ENCODE measurements at regions not wholly inside any gene's neighbourhood (a gene's known extent, or its start where the extent isn't known, plus 50 kb on each side); places are given as distances from the start of the nearest gene placed in this dataset.
A peak's percentile ranks its signal among the peaks of the same experiment; 100 is the strongest.

DNA sequence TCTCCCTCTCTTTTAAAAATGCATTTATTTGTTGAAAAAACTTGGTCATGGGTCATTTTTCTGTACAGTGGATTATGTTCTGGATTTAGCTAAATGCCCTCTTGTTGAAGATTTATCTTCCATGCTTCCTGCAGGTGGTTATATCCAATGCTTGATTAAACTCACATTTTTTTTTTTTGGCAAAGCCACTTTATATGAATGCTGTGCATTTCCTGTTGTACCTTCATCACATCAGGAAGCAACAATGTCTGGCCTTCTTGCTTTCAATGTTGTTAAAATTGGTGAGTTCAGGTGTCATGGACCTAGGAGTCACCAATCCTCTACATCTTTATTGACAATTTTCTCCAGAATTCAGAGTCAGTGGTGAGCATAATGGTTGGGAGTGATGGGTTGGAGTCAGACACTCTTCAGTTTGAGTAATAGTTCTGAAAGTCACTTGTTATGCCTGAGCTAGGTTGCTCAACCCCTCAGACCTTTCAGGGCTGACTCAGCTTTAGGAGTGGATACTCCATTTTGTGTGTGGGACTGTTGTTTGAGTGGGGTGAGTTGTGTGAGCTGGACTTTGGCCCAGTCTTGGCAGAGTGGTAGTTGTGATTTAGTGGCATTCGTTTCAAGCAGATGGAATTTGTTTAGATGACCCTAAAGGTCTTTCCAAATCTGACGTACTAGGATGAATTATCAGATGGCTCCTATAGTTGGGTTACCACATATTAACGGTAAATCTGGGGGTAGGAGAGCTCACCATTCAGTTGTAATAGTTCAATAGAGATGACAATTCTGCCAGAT lies 213.5 kb upstream of the ZNF32 start:
- TF ChIP-seq, protein P1, sequence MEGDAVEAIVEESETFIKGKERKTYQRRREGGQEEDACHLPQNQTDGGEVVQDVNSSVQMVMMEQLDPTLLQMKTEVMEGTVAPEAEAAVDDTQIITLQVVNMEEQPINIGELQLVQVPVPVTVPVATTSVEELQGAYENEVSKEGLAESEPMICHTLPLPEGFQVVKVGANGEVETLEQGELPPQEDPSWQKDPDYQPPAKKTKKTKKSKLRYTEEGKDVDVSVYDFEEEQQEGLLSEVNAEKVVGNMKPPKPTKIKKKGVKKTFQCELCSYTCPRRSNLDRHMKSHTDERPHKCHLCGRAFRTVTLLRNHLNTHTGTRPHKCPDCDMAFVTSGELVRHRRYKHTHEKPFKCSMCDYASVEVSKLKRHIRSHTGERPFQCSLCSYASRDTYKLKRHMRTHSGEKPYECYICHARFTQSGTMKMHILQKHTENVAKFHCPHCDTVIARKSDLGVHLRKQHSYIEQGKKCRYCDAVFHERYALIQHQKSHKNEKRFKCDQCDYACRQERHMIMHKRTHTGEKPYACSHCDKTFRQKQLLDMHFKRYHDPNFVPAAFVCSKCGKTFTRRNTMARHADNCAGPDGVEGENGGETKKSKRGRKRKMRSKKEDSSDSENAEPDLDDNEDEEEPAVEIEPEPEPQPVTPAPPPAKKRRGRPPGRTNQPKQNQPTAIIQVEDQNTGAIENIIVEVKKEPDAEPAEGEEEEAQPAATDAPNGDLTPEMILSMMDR (IDR thresholded peaks at IDR 0.05; ENCODE audit: low read depth, low read length): no peak
- H3K4me3 ChIP-seq (replicated peaks in 1 of 2; ENCODE audit: low read depth in 2 of 2, low read length in 2 of 2): no peak overlapping the region
- DNase-seq (ENCODE audit: low read depth in 2 of 2): peak; percentile 89 to 97

DNA sequence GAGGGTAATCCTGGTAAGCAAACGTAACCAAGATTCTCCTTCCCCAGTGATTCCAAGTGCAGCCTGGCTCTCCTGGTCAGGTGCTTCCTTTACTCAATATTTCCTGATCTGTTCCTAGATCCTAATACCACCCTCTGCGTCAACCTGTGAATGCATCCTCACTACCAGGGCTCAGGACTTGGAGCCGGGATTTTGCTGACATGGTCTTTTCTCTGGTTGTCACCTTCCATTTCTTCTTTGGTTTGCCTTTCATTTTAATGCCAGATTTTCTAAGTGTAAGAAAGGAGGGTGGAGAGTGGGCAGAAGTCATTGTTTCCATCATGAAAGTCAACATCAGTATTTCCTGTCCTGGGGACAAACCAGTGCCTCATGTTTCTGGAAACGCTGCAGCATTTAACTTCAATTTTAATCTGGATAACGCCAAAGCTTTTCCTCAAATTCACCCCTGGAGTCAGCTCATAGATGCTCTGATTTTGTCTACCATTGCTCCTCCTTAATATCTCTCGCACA lies 210.4 kb upstream of the ZNF32 start:
- no peak for DNase-seq (ENCODE audit: low read depth in 2 of 2)
- H3K4me3 ChIP-seq (replicated peaks in 1 of 2; ENCODE audit: low read depth in 2 of 2, low read length in 2 of 2): no peak overlapping the region
- TF ChIP-seq, protein P1 (IDR thresholded peaks at IDR 0.05; ENCODE audit: low read depth, low read length): no peak

DNA sequence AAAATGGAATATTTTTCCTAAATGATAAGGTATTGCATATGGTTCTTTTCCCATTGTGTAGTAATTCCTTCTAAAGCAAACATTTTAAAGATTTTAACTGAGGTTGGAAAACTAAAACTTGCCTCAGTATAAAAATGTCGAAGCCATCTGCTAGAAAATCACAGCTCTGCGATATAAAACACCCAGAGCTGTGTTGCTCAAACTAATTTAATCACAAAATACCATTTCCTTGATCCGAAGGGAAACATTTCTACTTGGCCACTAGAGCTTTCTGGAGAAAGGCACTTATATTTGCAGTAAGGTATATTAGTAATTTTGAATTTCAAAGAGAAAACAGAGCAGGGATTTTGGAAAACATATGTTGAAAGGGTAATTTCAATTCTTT lies 209.2 kb upstream of the ZNF32 start:
- TF ChIP-seq, protein P1 (IDR thresholded peaks at IDR 0.05; ENCODE audit: low read depth, low read length): no peak
- H3K4me3 ChIP-seq (replicated peaks in 1 of 2; ENCODE audit: low read depth in 2 of 2, low read length in 2 of 2): no peak overlapping the region
- no peak for DNase-seq (ENCODE audit: low read depth in 2 of 2)

DNA sequence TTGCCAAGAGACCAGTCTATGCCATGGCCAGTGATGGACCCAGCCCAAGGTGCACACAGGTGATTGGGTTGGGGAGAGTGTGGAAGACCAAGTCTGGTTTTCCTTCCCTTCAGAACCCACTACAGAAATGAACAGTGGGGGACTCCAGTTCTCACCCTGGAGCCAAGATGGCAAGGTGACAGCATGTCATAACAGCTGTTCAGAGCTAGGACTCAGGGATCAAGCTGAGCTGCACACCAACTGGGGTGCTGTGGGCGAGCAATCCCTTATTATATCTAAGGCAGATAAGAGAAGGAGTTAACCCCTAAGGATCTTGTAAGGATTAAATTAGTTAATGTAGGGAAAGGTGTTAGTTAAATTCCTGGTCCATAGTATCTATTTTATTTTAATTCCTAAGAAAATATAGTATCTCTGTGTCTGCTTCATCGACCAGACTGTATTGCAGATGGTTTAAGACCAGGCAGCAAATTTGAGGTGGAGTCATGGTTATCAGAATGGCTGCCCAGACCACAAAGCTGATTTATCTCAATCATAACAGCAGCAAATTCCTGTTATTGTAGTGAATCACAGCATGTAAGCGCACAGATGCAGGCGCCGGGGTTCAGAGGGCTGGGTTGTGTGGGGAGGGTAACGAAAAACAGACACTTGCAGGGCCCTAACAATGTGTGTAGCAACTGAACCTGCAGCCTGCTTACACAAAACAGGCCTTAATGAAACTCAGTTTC lies 208.7 kb upstream of the ZNF32 start:
- TF ChIP-seq, protein P1 (IDR thresholded peaks at IDR 0.05; ENCODE audit: low read depth, low read length): no peak
- no peak overlapping the region for H3K4me3 ChIP-seq (replicated peaks in 1 of 2; ENCODE audit: low read depth in 2 of 2, low read length in 2 of 2)
- peak; percentile 85 to 90 for DNase-seq (ENCODE audit: low read depth in 2 of 2)

DNA sequence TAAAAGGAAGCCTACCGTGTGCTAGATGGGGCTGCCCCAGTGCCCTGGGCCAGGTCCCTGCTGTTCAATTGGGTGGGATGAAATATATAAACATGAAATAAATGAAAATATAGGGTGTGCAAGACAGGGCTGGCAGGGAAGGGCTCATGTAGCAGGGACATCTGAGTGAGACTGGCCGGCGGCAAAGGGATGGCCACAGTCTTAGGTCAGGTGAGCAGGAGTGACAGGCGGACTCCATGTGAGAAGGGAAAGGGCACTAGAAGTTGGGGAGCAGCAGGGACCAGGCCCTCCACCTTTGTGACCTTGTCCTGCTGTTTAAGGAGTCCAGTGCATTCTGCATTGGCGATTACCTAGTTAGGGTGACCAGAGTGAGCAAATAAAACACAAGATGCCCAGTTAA lies 207.6 kb upstream of the ZNF32 start:
- no peak for DNase-seq (ENCODE audit: low read depth in 2 of 2)

DNA sequence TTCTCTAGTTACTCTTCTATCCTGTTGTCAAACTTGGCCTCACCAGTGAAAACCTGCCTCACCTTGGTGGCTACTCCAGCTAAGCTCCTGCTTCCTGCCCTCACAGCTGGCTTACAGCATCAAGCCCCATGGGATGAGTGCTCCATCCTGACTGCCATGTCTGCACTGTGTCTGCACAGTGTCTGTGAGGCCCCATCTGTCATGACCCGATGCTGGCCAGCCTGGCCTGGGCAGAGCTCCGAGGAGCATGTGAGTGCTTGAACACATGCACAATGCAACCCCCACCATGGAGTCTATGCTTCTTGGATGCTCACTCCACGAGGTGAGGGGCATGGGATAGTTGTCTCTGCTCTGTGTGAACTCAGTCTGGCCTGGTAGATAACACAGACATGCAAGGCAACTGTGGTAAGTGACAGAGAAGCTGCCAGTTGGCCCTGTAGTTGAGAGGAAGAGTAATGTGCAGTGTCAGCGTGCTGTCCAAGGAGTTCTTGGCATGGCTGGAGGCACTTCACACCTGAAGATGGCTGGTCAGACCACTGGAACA lies 207.1 kb upstream of the ZNF32 start:
- no peak overlapping the region for H3K4me3 ChIP-seq (replicated peaks in 1 of 2; ENCODE audit: low read depth in 2 of 2, low read length in 2 of 2)
- peak in 1 of 2 donors; percentile 74 for DNase-seq (ENCODE audit: low read depth in 2 of 2)
- TF ChIP-seq, protein P1 (IDR thresholded peaks at IDR 0.05; ENCODE audit: low read depth, low read length): no peak

More for the DNA sequence above, 207.6 kb upstream of the ZNF32 start:
- no peak overlapping the region for H3K4me3 ChIP-seq (replicated peaks in 1 of 2; ENCODE audit: low read depth in 2 of 2, low read length in 2 of 2)
- TF ChIP-seq, protein P1 (IDR thresholded peaks at IDR 0.05; ENCODE audit: low read depth, low read length): no peak

Data from cardiac fibroblast (primary cell).